ENCODE measurements at regions not wholly inside any gene's neighbourhood (a gene's known extent, or its start where the extent isn't known, plus 50 kb on each side); places are given as distances from the start of the nearest gene placed in this dataset.

DNA sequence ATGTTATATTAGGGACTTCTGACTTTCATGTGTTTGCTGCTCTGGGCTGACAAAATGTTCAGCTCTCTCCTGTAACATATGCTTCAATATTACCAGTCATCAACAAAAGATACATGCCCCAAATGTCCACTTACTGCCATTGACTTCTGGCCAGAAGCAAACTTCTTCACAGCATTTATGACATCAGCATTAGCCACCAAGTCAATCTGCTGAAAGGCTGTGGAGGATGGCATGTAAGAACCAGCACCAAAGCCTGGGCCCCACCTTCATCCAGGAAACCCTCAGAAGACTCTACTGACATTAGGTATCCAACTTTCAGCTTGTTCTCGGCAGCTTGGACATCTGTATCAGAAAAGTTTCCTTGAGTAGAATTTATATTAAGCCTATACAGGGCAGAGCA is 595.5 kb downstream of the COL12A1 start:
- Histone ChIP-seq H3K9me2 (replicated peaks; ENCODE audit: control insufficient read depth, low read length) (no peaks in the 10 kb centered on the region), H4K20me1 (ENCODE audit: control insufficient read depth, insufficient read depth, low read depth, low read length) (no peaks in the 10 kb centered on the region), H3F3A (ENCODE audit: control insufficient read depth, insufficient read depth) (no peaks in the 10 kb centered on the region), H3K27me3 (ENCODE audit: control insufficient read depth, low read length) (no peaks in the 10 kb centered on the region), H3K4me3 (ENCODE audit: low read length) (no peak overlapping the region), H3K9me3 (ENCODE audit: control insufficient read depth, insufficient read depth, low read length) (no peaks in the 10 kb centered on the region), H3K4me1 (ENCODE audit: control insufficient read depth, low read length) (no peaks in the 10 kb centered on the region), H3K27ac (ENCODE audit: low read depth, low read length) (no peak overlapping the region), H3K36me3 (ENCODE audit: control insufficient read depth, low read length) (no peaks in the 10 kb centered on the region), H3K79me2 (ENCODE audit: control insufficient read depth, low read length) (no peaks in the 10 kb centered on the region), H3K4me2 (ENCODE audit: low read length) (no peak overlapping the region)
- TF ChIP-seq EZH2phosphoT487 (IDR thresholded peaks at IDR 0.05; ENCODE audit: borderline replicate concordance, low read length) (no peak), CTCF (IDR thresholded peaks at IDR 0.05; ENCODE audit: low read depth, low read length, poor library complexity, severe bottlenecking) (no peak)

DNA sequence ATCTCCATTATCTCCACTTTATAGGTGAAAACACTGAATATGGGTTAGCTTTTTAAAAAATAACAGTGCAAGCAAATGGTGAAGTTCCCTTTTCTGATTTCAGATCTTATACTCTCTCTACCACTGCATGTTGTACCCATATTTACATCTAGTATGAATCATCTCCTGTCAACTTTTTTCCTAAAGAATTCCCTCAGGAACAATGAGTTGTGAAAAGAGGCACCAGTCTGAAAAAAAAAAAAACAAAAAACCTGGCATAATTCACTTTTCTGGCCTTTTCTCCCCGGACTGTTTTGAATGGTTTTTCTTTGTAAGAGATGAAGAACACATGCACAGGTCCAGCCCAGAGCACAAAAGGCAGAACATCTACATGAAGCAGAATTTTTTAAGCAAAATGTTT is 596.0 kb downstream of the COL12A1 start:
- Histone ChIP-seq H3K4me1 (ENCODE audit: control insufficient read depth, low read length) (no peaks in the 10 kb centered on the region), H3K79me2 (ENCODE audit: control insufficient read depth, low read length) (no peaks in the 10 kb centered on the region), H3F3A (ENCODE audit: control insufficient read depth, insufficient read depth) (no peaks in the 10 kb centered on the region), H3K27ac (ENCODE audit: low read depth, low read length) (no peak overlapping the region), H3K9me3 (ENCODE audit: control insufficient read depth, insufficient read depth, low read length) (no peaks in the 10 kb centered on the region), H3K36me3 (ENCODE audit: control insufficient read depth, low read length) (no peaks in the 10 kb centered on the region), H3K4me2 (ENCODE audit: low read length) (no peak overlapping the region), H3K4me3 (ENCODE audit: low read length) (no peak overlapping the region), H3K27me3 (ENCODE audit: control insufficient read depth, low read length) (no peaks in the 10 kb centered on the region), H4K20me1 (ENCODE audit: control insufficient read depth, insufficient read depth, low read depth, low read length) (no peaks in the 10 kb centered on the region), H3K9me2 (replicated peaks; ENCODE audit: control insufficient read depth, low read length) (no peaks in the 10 kb centered on the region)
- TF ChIP-seq EZH2phosphoT487 (IDR thresholded peaks at IDR 0.05; ENCODE audit: borderline replicate concordance, low read length), result no peak
- no peak for TF ChIP-seq CTCF (IDR thresholded peaks at IDR 0.05; ENCODE audit: low read depth, low read length, poor library complexity, severe bottlenecking)

GRCh38 chr6:74607934-74608333 is 597.9 kb downstream of the COL12A1 start:
- no peaks in the 10 kb centered on the region for H4K20me1 ChIP-seq (ENCODE audit: control insufficient read depth, insufficient read depth, low read depth, low read length)
- no peaks in the 10 kb centered on the region for H3F3A ChIP-seq (ENCODE audit: control insufficient read depth, insufficient read depth)
- H3K4me3 ChIP-seq (ENCODE audit: low read length), result no peak overlapping the region
- H3K79me2 ChIP-seq (ENCODE audit: control insufficient read depth, low read length), result no peaks in the 10 kb centered on the region
- no peaks in the 10 kb centered on the region for H3K36me3 ChIP-seq (ENCODE audit: control insufficient read depth, low read length)
- no peak overlapping the region for H3K27ac ChIP-seq (ENCODE audit: low read depth, low read length)
- no peaks in the 10 kb centered on the region for H3K9me2 ChIP-seq (replicated peaks; ENCODE audit: control insufficient read depth, low read length)
- no peak for TF ChIP-seq CTCF (IDR thresholded peaks at IDR 0.05; ENCODE audit: low read depth, low read length, poor library complexity, severe bottlenecking)
- no peak for TF ChIP-seq EZH2phosphoT487 (IDR thresholded peaks at IDR 0.05; ENCODE audit: borderline replicate concordance, low read length)
- no peaks in the 10 kb centered on the region for H3K4me1 ChIP-seq (ENCODE audit: control insufficient read depth, low read length)
- H3K4me2 ChIP-seq (ENCODE audit: low read length), result no peak overlapping the region
- no peaks in the 10 kb centered on the region for H3K9me3 ChIP-seq (ENCODE audit: control insufficient read depth, insufficient read depth, low read length)
- H3K27me3 ChIP-seq (ENCODE audit: control insufficient read depth, low read length), result no peaks in the 10 kb centered on the region

- H3F3A ChIP-seq (ENCODE audit: control insufficient read depth, insufficient read depth), result no peaks in the 10 kb centered on the region
- H3K27me3 ChIP-seq (ENCODE audit: control insufficient read depth, low read length), result no peaks in the 10 kb centered on the region
- H3K9me2 ChIP-seq (replicated peaks; ENCODE audit: control insufficient read depth, low read length), result no peaks in the 10 kb centered on the region
- H3K79me2 ChIP-seq (ENCODE audit: control insufficient read depth, low read length), result no peaks in the 10 kb centered on the region
- H3K4me2 ChIP-seq (ENCODE audit: low read length), result no peak overlapping the region
- H3K36me3 ChIP-seq (ENCODE audit: control insufficient read depth, low read length), result no peaks in the 10 kb centered on the region
- no peaks in the 10 kb centered on the region for H3K9me3 ChIP-seq (ENCODE audit: control insufficient read depth, insufficient read depth, low read length)
- TF ChIP-seq CTCF (IDR thresholded peaks at IDR 0.05; ENCODE audit: low read depth, low read length, poor library complexity, severe bottlenecking), result no peak
- TF ChIP-seq EZH2phosphoT487 (IDR thresholded peaks at IDR 0.05; ENCODE audit: borderline replicate concordance, low read length), result no peak
- H3K4me1 ChIP-seq (ENCODE audit: control insufficient read depth, low read length), result no peaks in the 10 kb centered on the region
- no peak overlapping the region for H3K27ac ChIP-seq (ENCODE audit: low read depth, low read length)
- no peak overlapping the region for H3K4me3 ChIP-seq (ENCODE audit: low read length)
- H4K20me1 ChIP-seq (ENCODE audit: control insufficient read depth, insufficient read depth, low read depth, low read length), result no peaks in the 10 kb centered on the region
These were observed 598.4 kb downstream of the COL12A1 start for GRCh38 chr6:74607468-74607867.
